HL-60 (cell line): ENCODE measurements at regions not wholly inside any gene's neighbourhood (a gene's known extent, or its start where the extent isn't known, plus 50 kb on each side); places are given as distances from the start of the nearest gene placed in this dataset.

Experiments
- CTCF ChIP-seq: IDR thresholded peaks from one replicate; pipeline ENCODE4 v1.5.1; 2011; ENCODE audit warnings: low read length, control low read depth, inconsistent platforms; ENCODE audit not compliant: insufficient read depth
- GABPA ChIP-seq: IDR thresholded peaks from 2 replicates; pipeline ENCODE4 v1.6.1; 2012; ENCODE audit warnings: low read depth

GRCh38 chr5:77910602-77911188, 134.6 kb upstream of the TBCA start:
- TF ChIP-seq CTCF, result no peak
- no peak for TF ChIP-seq GABPA
